ENCODE measurements at regions not wholly inside any gene's neighbourhood (a gene's known extent, or its start where the extent isn't known, plus 50 kb on each side); places are given as distances from the start of the nearest gene placed in this dataset.

DNA sequence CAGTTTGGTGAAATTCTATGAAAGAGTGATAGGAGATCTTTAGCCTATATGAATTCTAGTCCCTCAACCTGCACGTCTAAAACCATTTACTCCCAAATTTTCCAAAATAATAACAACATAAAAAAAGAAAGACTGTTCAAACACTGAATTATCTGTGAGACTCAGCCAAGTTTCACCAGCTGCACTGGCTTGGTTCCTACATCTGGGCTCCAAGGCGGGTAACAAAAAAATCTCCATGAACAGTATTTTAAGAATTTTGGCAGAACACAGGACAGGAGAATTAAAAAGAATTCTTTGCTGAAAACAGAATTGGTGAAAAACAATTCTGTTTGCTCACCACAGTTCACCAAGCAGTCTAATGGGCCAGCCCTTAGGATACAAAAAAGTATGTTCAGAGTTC is 536.8 kb upstream of the ATP2B1 start:
- Histone ChIP-seq H3K4me1 (ENCODE audit: insufficient read depth, low read length) (no peaks in the 10 kb centered on the region), H3K27ac (ENCODE audit: low read length) (no peak overlapping the region), H3K27me3 (ENCODE audit: insufficient read depth, low read length, poor library complexity) (no peaks in the 10 kb centered on the region), H3K79me2 (ENCODE audit: insufficient read depth, low read length) (no peaks in the 10 kb centered on the region), H3K9me3 (ENCODE audit: insufficient read depth, low read length, severe bottlenecking) (no peaks in the 10 kb centered on the region), H3K4me3 (ENCODE audit: low read depth in 1 of 2, low read length in 2 of 2) (no peak overlapping the region), H4K20me1 (ENCODE audit: insufficient read depth, low read length) (no peaks in the 10 kb centered on the region), H3K4me2 (ENCODE audit: insufficient read depth, low read length) (no peak overlapping the region), H2AFZ (ENCODE audit: low read depth, low read length) (no peak overlapping the region), H3K9ac (ENCODE audit: low read depth, low read length) (no peak overlapping the region), H3K36me3 (ENCODE audit: insufficient read depth, low read length) (no peaks in the 10 kb centered on the region)
- ATAC-seq (ENCODE audit: insufficient read depth, low read depth) = no peak
- DNase-seq = no peak
- TF ChIP-seq, protein P1, sequence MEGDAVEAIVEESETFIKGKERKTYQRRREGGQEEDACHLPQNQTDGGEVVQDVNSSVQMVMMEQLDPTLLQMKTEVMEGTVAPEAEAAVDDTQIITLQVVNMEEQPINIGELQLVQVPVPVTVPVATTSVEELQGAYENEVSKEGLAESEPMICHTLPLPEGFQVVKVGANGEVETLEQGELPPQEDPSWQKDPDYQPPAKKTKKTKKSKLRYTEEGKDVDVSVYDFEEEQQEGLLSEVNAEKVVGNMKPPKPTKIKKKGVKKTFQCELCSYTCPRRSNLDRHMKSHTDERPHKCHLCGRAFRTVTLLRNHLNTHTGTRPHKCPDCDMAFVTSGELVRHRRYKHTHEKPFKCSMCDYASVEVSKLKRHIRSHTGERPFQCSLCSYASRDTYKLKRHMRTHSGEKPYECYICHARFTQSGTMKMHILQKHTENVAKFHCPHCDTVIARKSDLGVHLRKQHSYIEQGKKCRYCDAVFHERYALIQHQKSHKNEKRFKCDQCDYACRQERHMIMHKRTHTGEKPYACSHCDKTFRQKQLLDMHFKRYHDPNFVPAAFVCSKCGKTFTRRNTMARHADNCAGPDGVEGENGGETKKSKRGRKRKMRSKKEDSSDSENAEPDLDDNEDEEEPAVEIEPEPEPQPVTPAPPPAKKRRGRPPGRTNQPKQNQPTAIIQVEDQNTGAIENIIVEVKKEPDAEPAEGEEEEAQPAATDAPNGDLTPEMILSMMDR (IDR thresholded peaks at IDR 0.05; ENCODE audit: borderline replicate concordance, extremely low read depth, low read length, poor library complexity, severe bottlenecking) = no peak
- no peak for TF ChIP-seq EZH2 (IDR thresholded peaks at IDR 0.05; ENCODE audit: borderline replicate concordance, low read depth, low read length, severe bottlenecking)

DNA sequence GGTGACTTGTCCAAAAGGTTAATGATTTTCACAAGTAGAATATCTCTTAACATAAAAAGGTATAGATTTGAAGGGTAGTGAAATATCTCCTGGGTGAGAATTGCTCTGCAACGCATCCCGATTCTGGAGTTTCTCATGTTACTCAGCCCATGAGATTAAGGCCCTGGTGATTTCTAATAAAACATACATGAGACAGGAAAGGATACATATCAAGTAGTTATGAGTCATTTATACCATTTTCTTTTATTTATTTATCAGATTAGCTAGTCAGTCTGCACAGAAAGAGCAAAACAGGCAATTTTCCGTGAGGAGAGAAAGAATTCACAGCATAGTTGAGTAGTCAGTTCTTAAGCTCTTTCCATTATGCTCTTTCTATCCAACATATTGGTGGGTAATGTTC is 535.6 kb upstream of the ATP2B1 start:
- ATAC-seq (ENCODE audit: insufficient read depth, low read depth) (no peak), DNase-seq (no peak)
- Histone ChIP-seq H3K4me3 (ENCODE audit: low read depth in 1 of 2, low read length in 2 of 2) (no peak overlapping the region), H3K27me3 (ENCODE audit: insufficient read depth, low read length, poor library complexity) (no peaks in the 10 kb centered on the region), H3K9ac (ENCODE audit: low read depth, low read length) (no peak overlapping the region), H3K27ac (ENCODE audit: low read length) (no peak overlapping the region), H3K4me2 (ENCODE audit: insufficient read depth, low read length) (no peak overlapping the region), H3K79me2 (ENCODE audit: insufficient read depth, low read length) (no peaks in the 10 kb centered on the region), H2AFZ (ENCODE audit: low read depth, low read length) (no peak overlapping the region), H3K4me1 (ENCODE audit: insufficient read depth, low read length) (no peaks in the 10 kb centered on the region), H3K36me3 (ENCODE audit: insufficient read depth, low read length) (no peaks in the 10 kb centered on the region), H4K20me1 (ENCODE audit: insufficient read depth, low read length) (no peaks in the 10 kb centered on the region), H3K9me3 (ENCODE audit: insufficient read depth, low read length, severe bottlenecking) (no peaks in the 10 kb centered on the region)
- TF ChIP-seq, protein P1 (IDR thresholded peaks at IDR 0.05; ENCODE audit: borderline replicate concordance, extremely low read depth, low read length, poor library complexity, severe bottlenecking) = no peak
- no peak for TF ChIP-seq EZH2 (IDR thresholded peaks at IDR 0.05; ENCODE audit: borderline replicate concordance, low read depth, low read length, severe bottlenecking)

DNA sequence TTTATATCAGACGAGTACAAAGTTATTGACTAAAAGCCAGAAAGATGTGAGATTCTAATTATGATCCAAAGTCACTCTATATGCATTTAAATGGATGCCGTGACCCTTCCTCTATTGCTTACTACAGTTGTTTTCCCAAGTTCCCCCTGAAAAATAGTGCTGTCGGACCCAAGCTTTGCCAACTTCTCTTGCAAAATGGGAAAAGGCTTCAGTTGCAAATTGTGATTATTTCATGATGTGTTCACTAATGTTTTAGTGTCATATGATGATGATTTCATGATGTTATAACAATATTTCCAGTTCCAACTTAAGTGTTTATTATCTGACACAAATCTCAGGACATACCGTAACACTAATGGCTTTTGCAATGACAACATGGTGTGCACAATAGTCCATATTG is 534.6 kb upstream of the ATP2B1 start:
- no peaks in the 10 kb centered on the region for H3K36me3 ChIP-seq (ENCODE audit: insufficient read depth, low read length)
- no peak overlapping the region for H2AFZ ChIP-seq (ENCODE audit: low read depth, low read length)
- H3K9ac ChIP-seq (ENCODE audit: low read depth, low read length) = no peak overlapping the region
- ATAC-seq (ENCODE audit: insufficient read depth, low read depth) = no peak
- no peaks in the 10 kb centered on the region for H3K9me3 ChIP-seq (ENCODE audit: insufficient read depth, low read length, severe bottlenecking)
- H4K20me1 ChIP-seq (ENCODE audit: insufficient read depth, low read length) = no peaks in the 10 kb centered on the region
- TF ChIP-seq EZH2 (IDR thresholded peaks at IDR 0.05; ENCODE audit: borderline replicate concordance, low read depth, low read length, severe bottlenecking) = no peak
- TF ChIP-seq, protein P1 (IDR thresholded peaks at IDR 0.05; ENCODE audit: borderline replicate concordance, extremely low read depth, low read length, poor library complexity, severe bottlenecking) = no peak
- H3K27me3 ChIP-seq (ENCODE audit: insufficient read depth, low read length, poor library complexity) = no peaks in the 10 kb centered on the region
- H3K27ac ChIP-seq (ENCODE audit: low read length) = no peak overlapping the region
- no peak overlapping the region for H3K4me3 ChIP-seq (ENCODE audit: low read depth in 1 of 2, low read length in 2 of 2)
- DNase-seq = no peak
- no peaks in the 10 kb centered on the region for H3K4me1 ChIP-seq (ENCODE audit: insufficient read depth, low read length)
- H3K79me2 ChIP-seq (ENCODE audit: insufficient read depth, low read length) = no peaks in the 10 kb centered on the region
- H3K4me2 ChIP-seq (ENCODE audit: insufficient read depth, low read length) = no peak overlapping the region

DNA sequence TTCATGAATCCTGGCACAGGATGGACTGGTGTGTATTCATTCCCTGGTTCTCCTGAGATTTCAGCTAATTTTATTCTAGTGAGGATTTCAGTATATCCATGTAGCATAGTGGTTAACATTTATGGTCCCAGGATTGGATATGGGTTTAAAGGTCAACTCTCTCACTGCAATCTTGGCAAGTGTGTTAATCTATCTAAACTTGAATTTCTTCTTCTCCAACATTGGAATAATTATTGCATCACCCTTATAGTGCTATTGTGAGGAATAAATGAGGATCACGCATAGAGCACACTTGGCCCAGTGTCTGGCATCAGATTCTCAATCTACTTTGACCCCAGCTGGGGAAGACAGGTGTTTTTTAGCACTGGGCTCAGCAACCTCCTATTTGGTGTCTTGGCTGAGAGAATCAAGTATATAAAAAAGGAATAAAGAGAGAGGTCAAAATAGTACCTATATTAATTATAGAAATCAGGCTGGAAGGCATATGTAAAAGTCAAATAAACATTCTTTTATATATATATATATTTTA is 531.2 kb upstream of the ATP2B1 start:
- no peak overlapping the region for H2AFZ ChIP-seq (ENCODE audit: low read depth, low read length)
- no peaks in the 10 kb centered on the region for H3K27me3 ChIP-seq (ENCODE audit: insufficient read depth, low read length, poor library complexity)
- no peaks in the 10 kb centered on the region for H3K9me3 ChIP-seq (ENCODE audit: insufficient read depth, low read length, severe bottlenecking)
- TF ChIP-seq, protein P1 (IDR thresholded peaks at IDR 0.05; ENCODE audit: borderline replicate concordance, extremely low read depth, low read length, poor library complexity, severe bottlenecking) = no peak
- TF ChIP-seq EZH2 (IDR thresholded peaks at IDR 0.05; ENCODE audit: borderline replicate concordance, low read depth, low read length, severe bottlenecking) = no peak
- H3K27ac ChIP-seq (ENCODE audit: low read length) = no peak overlapping the region
- no peak overlapping the region for H3K4me3 ChIP-seq (ENCODE audit: low read depth in 1 of 2, low read length in 2 of 2)
- no peak overlapping the region for H3K9ac ChIP-seq (ENCODE audit: low read depth, low read length)
- ATAC-seq (ENCODE audit: insufficient read depth, low read depth) (no peak), DNase-seq (no peak)
- H3K79me2 ChIP-seq (ENCODE audit: insufficient read depth, low read length) = no peaks in the 10 kb centered on the region
- H4K20me1 ChIP-seq (ENCODE audit: insufficient read depth, low read length) = no peaks in the 10 kb centered on the region
- H3K4me2 ChIP-seq (ENCODE audit: insufficient read depth, low read length) = no peak overlapping the region
- H3K36me3 ChIP-seq (ENCODE audit: insufficient read depth, low read length) = no peaks in the 10 kb centered on the region
- no peaks in the 10 kb centered on the region for H3K4me1 ChIP-seq (ENCODE audit: insufficient read depth, low read length)
